Esophagus muscularis mucosa (tissue), 4 donors: ENCODE measurements at regions not wholly inside any gene's neighbourhood (a gene's known extent, or its start where the extent isn't known, plus 50 kb on each side); places are given as distances from the start of the nearest gene placed in this dataset.
"Not testable (repeated sequence)": the region's sequence is repeated elsewhere in the genome, so short reads cannot be mapped to it uniquely, and the experiment has no call there.

Experiments
- DNase-seq: peaks from one replicate; pipeline ENCODE4 v3.0.0-alpha.2; 2017; ENCODE audit errors: extremely low spot score
- H3K27ac ChIP-seq, 4 donors: fragments of 200-600 bp; sonication (generic); replicated peaks in 1 of 4; 1 replicate in 3 of 4; 2 replicates in 1 of 4; pipeline ENCODE4 v1.5.1; 2016 to 2019; ENCODE audit warnings: mild to moderate bottlenecking in 1 of 4
- H3K27me3 ChIP-seq, 4 donors: fragments of 200-600 bp; sonication (generic); one replicate each; pipeline versions ENCODE4 v1.5.1 to v1.6.0; 2016 to 2019
- H3K36me3 ChIP-seq, 4 donors: fragments of 200-600 bp; sonication (generic); one replicate each; pipeline ENCODE4 v1.5.1; 2016 to 2019
- H3K4me1 ChIP-seq, 4 donors: fragments of 200-600 bp; sonication (generic); one replicate each; pipeline ENCODE4 v1.5.1; 2016 to 2019
- H3K4me3 ChIP-seq, 4 donors: fragments of 200-600 bp; sonication (generic); 1 replicate in 2 of 4; 2 replicates in 2 of 4; pipeline ENCODE4 v1.5.1; 2016 to 2019; ENCODE audit warnings: mild to moderate bottlenecking in 4 of 4, moderate library complexity in 1 of 4
- H3K9me3 ChIP-seq, 4 donors: fragments of 200-600 bp; sonication (generic); 1 replicate in 3 of 4; 2 replicates in 1 of 4; pipeline ENCODE4 v1.5.1; 2016 to 2019
- CTCF ChIP-seq, 3 experiments: fragments of 200-600 bp in 2 of 3; fragments of 450-650 bp in 1 of 3; sonication (generic) in 2 of 3; IDR thresholded peaks; one replicate each; pipeline ENCODE4 v1.5.1; 2017 to 2019; ENCODE audit warnings: antibody characterized with exemption in 3 of 3, mild to moderate bottlenecking in 2 of 3, moderate library complexity in 1 of 3
- EP300 ChIP-seq: sonication (generic); formaldehyde crosslinking; IDR thresholded peaks from one replicate; pipeline ENCODE4 v1.6.1; 2017; ENCODE audit warnings: antibody characterized with exemption
- POLR2A ChIP-seq: fragments of 450-650 bp; IDR thresholded peaks from one replicate; pipeline ENCODE4 v1.6.1; 2017; ENCODE audit warnings: antibody characterized with exemption, moderate library complexity, mild to moderate bottlenecking, low read depth
- POLR2AphosphoS5 ChIP-seq, 2 donors: sonication (generic); formaldehyde crosslinking; IDR thresholded peaks; one replicate each; pipeline ENCODE4 v1.6.1; 2017; ENCODE audit warnings: antibody characterized with exemption in 2 of 2
- WGBS: methylation state at CpG from one replicate; pipeline ENCODE4 v1.1.5; 2018; 5-methylcytosine and 5-hydroxymethylcytosine counted together
- intact Hi-C: fragments of 100-400 bp; cut with DNase I; formaldehyde crosslinking; loops from one replicate; pipeline ENCODE4 v1.15.1; 2023

GRCh38 chr16:75965504-75966374, 239.4 kb upstream of the CPHXL start:
- H3K9me3 ChIP-seq: no peaks in the 10 kb centered on the region
- no peaks in the 10 kb centered on the region for H3K4me1 ChIP-seq
- no peak overlapping the region for H3K4me3 ChIP-seq
- no peaks in the 10 kb centered on the region for H3K36me3 ChIP-seq
- no peaks in the 10 kb centered on the region for H3K27me3 ChIP-seq
- H3K27ac ChIP-seq: no peak overlapping the region
- intact Hi-C loops: no loop called here
- 45% methylated on average over 1 of the region's 1 CpG for WGBS
- no peak for DNase-seq
- TF ChIP-seq POLR2A (no peak), CTCF (IDR thresholded peaks at IDR 0.05) (no peak), EP300 (no peak), POLR2AphosphoS5 (IDR thresholded peaks at IDR 0.05) (no peak)

- H3K4me1 ChIP-seq, H3K27me3 ChIP-seq, intact Hi-C loops: not testable (repeated sequence)
Measured at GRCh38 chr16:75969120-75969519, 242.8 kb upstream of the CPHXL start.

GRCh38 chr16:75971334-75971733, 245.0 kb upstream of the CPHXL start:
- TF ChIP-seq CTCF (IDR thresholded peaks at IDR 0.05): no peak
- Histone ChIP-seq H3K4me3 (no peak overlapping the region), H3K27me3 (no peaks in the 10 kb centered on the region), H3K4me1 (no peaks in the 10 kb centered on the region), H3K36me3 (no peaks in the 10 kb centered on the region), H3K27ac (no peak overlapping the region), H3K9me3 (no peaks in the 10 kb centered on the region)
- DNase-seq: no peak
- intact Hi-C loops: no loop called here
- WGBS: 67% methylated on average over 2 of the region's 2 CpGs

More at GRCh38 chr16:75969120-75969519, 242.8 kb upstream of the CPHXL start:
- not testable (repeated sequence) for H3K36me3 ChIP-seq, DNase-seq, H3K27ac ChIP-seq, H3K9me3 ChIP-seq, H3K4me3 ChIP-seq
- WGBS: 91% methylated on average over 6 of the region's 6 CpGs

GRCh38 chr16:75983296-75983695, 257.0 kb upstream of the CPHXL start:
- H3K36me3 ChIP-seq: no peaks in the 10 kb centered on the region
- intact Hi-C loops: no loop called here
- H3K27me3 ChIP-seq: no peaks in the 10 kb centered on the region
- no peak for DNase-seq
- no peak overlapping the region for H3K27ac ChIP-seq
- no peaks in the 10 kb centered on the region for H3K4me1 ChIP-seq
- H3K4me3 ChIP-seq: no peak overlapping the region
- H3K9me3 ChIP-seq: no peaks in the 10 kb centered on the region
- no peak for TF ChIP-seq POLR2AphosphoS5 (IDR thresholded peaks at IDR 0.05)
- TF ChIP-seq CTCF (IDR thresholded peaks at IDR 0.05): no peak
- no peak for TF ChIP-seq EP300
- no peak for TF ChIP-seq POLR2A

- TF ChIP-seq POLR2AphosphoS5 (IDR thresholded peaks at IDR 0.05): no peak
- TF ChIP-seq EP300: no peak
- no peak for TF ChIP-seq CTCF (IDR thresholded peaks at IDR 0.05)
- no peak for TF ChIP-seq POLR2A
Measured at GRCh38 chr16:75983741-75984381, 257.6 kb upstream of the CPHXL start.

More at GRCh38 chr16:75983741-75984381, 257.6 kb upstream of the CPHXL start:
- no peak for DNase-seq
- H3K9me3 ChIP-seq: no peaks in the 10 kb centered on the region
- intact Hi-C loops: no loop called here
- no peak overlapping the region for H3K4me3 ChIP-seq
- H3K27me3 ChIP-seq: no peaks in the 10 kb centered on the region
- no peaks in the 10 kb centered on the region for H3K36me3 ChIP-seq
- no peak overlapping the region for H3K27ac ChIP-seq
- WGBS: 70% methylated on average over 4 of the region's 4 CpGs
- H3K4me1 ChIP-seq: no peaks in the 10 kb centered on the region
